ENCODE measurements at regions not wholly inside any gene's neighbourhood (a gene's known extent, or its start where the extent isn't known, plus 50 kb on each side); places are given as distances from the start of the nearest gene placed in this dataset.

DNA sequence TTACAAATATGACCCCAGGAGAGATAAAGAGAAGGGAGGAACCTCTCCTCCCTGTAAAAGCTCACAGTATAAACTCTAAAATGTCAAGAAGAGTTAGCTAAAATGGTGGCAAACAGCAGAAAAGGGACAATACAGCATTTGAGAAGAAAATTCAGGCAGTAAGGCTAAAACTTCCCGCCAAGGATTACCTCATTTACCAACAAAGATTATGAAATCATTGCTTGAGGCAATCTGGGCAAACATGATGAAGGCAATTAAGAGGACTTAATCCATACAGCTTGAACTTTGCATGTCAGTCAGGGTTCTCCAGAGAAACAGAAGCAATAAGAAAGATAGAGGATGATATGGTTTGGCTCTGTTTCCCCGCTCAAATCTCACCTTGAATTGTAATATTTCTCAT lies 81.4 kb downstream of the CMPK2 start:
- no peak overlapping the region for H3K27ac ChIP-seq
- TF ChIP-seq POLR2A (IDR thresholded peaks at IDR 0.05): no peak
- TF ChIP-seq, protein P1, sequence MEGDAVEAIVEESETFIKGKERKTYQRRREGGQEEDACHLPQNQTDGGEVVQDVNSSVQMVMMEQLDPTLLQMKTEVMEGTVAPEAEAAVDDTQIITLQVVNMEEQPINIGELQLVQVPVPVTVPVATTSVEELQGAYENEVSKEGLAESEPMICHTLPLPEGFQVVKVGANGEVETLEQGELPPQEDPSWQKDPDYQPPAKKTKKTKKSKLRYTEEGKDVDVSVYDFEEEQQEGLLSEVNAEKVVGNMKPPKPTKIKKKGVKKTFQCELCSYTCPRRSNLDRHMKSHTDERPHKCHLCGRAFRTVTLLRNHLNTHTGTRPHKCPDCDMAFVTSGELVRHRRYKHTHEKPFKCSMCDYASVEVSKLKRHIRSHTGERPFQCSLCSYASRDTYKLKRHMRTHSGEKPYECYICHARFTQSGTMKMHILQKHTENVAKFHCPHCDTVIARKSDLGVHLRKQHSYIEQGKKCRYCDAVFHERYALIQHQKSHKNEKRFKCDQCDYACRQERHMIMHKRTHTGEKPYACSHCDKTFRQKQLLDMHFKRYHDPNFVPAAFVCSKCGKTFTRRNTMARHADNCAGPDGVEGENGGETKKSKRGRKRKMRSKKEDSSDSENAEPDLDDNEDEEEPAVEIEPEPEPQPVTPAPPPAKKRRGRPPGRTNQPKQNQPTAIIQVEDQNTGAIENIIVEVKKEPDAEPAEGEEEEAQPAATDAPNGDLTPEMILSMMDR (IDR thresholded peaks at IDR 0.05 in 8 of 11, conservative IDR thresholded peaks at IDR 0.05 in 3 of 11): no peak
- no peak for TF ChIP-seq POLR2AphosphoS5 (IDR thresholded peaks at IDR 0.05)
- no peaks in the 10 kb centered on the region for H3K9me3 ChIP-seq
- 70 to 93% (median 76%) methylated on average over 2 of the region's 2 CpGs for WGBS, 5 donors
- peaks cover 0 to 22% (median 12%) of the 10 kb centered on the region in 6 donors for H3K4me1 ChIP-seq
- DNase-seq: no peak
- intact Hi-C loops (cut with DNase I; ENCODE audit: low total_unique reads): no loop called here
- no peaks in the 10 kb centered on the region for H3K27me3 ChIP-seq (replicated peaks in 1 of 7)
- H3K4me3 ChIP-seq: no peak overlapping the region
- H3K36me3 ChIP-seq: no peaks in the 10 kb centered on the region

DNA sequence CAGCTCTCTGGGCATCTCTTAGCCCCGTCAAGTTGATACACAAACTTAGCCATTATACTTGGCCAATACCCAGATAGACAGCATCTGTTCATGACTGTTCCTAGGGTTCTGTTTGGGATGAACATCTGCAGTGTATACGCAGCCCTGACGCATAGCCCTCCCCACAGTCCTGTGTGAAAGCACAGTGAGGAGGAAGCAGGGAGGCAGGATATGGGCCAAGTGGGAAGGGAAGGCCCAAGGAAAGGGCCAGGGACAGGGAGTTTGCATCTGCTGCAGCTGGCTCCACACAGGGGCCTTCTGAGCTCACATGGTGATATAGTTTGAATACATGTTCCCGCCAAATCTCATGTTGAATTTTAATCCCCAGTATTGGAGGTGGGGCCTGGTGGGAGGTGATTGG lies 80.2 kb downstream of the CMPK2 start:
- intact Hi-C loops (cut with DNase I; ENCODE audit: low total_unique reads): no loop called here
- no peaks in the 10 kb centered on the region for H3K9me3 ChIP-seq
- WGBS, 5 donors: 55 to 73% (median 65%) methylated on average over 4 of the region's 4 CpGs

DNA sequence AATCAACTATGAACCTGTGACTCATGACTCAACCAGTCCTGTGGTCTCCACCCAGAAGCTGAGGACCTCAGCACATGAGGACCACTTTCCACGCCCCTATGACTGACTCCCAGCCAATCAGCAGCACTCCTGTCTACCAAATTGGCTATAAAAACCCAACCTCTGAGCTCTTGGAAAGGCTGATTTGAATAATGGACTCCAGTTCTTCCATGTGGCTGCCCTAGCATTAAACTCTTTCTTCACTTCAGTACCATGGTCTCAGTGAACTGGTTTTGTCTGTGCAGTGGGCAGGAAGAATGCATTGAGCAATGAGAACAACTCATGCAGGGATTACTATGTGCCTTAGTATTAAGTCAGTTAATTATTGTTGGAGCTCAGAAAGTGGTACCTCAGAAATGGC lies 78.3 kb downstream of the CMPK2 start:
- Histone ChIP-seq H3K4me1 (peaks cover 0 to 3% (median under 1%) of the 10 kb centered on the region in 6 donors), H3K27ac (no peak overlapping the region), H3K27me3 (replicated peaks in 1 of 7) (no peaks in the 10 kb centered on the region), H3K36me3 (no peaks in the 10 kb centered on the region), H3K4me3 (no peak overlapping the region), H3K9me3 (no peaks in the 10 kb centered on the region)
- no peak for DNase-seq
- WGBS, 5 donors: 71 to 93% (median 87%) methylated on average over 1 of the region's 1 CpG
- intact Hi-C loops (cut with DNase I; ENCODE audit: low total_unique reads): no loop called here
- no peak for TF ChIP-seq POLR2AphosphoS5 (IDR thresholded peaks at IDR 0.05)
- TF ChIP-seq POLR2A (IDR thresholded peaks at IDR 0.05): no peak
- TF ChIP-seq, protein P1 (IDR thresholded peaks at IDR 0.05 in 8 of 11, conservative IDR thresholded peaks at IDR 0.05 in 3 of 11): no peak

More for the DNA sequence above, 80.2 kb downstream of the CMPK2 start:
- H3K4me3 ChIP-seq: no peak overlapping the region
- peaks cover 0 to 21% (median 12%) of the 10 kb centered on the region in 6 donors for H3K4me1 ChIP-seq
- H3K27me3 ChIP-seq (replicated peaks in 1 of 7): no peaks in the 10 kb centered on the region
- no peak for DNase-seq
- no peak overlapping the region for H3K27ac ChIP-seq
- TF ChIP-seq, protein P1 (IDR thresholded peaks at IDR 0.05 in 8 of 11, conservative IDR thresholded peaks at IDR 0.05 in 3 of 11): no peak
- peak in 2 of 3 donors; percentile 48 to 53 for TF ChIP-seq POLR2AphosphoS5 (IDR thresholded peaks at IDR 0.05)
- no peaks in the 10 kb centered on the region for H3K36me3 ChIP-seq

DNA sequence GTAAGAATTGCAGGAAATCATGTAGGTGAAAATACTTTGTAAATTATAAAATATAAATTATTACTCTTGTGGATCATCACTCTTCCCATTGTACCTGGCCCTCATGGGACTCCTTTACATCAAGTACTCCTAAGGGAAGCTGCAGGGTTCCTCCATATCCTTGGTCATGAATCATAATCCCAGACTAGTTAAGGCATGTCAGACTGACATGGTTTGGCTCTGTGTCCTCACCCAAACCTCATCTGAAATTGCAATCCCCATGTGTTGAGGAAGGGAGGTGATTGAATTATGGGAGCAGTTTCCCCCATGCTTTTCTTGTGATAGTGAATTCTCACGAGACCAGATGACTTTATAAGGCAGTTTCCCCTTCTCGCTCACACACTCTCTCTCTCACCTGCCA lies 77.1 kb downstream of the CMPK2 start:
- no peaks in the 10 kb centered on the region for H3K9me3 ChIP-seq
- H3K36me3 ChIP-seq: no peaks in the 10 kb centered on the region
- TF ChIP-seq, protein P1 (IDR thresholded peaks at IDR 0.05 in 8 of 11, conservative IDR thresholded peaks at IDR 0.05 in 3 of 11): no peak
- TF ChIP-seq POLR2AphosphoS5 (IDR thresholded peaks at IDR 0.05): no peak
- TF ChIP-seq POLR2A (IDR thresholded peaks at IDR 0.05): no peak
- WGBS, 5 donors: 60 to 86% (median 69%) methylated on average over 2 of the region's 2 CpGs
- intact Hi-C loops (cut with DNase I; ENCODE audit: low total_unique reads): no loop called here
- H3K27me3 ChIP-seq (replicated peaks in 1 of 7): no peaks in the 10 kb centered on the region
- H3K4me1 ChIP-seq: no peaks in the 10 kb centered on the region
- H3K4me3 ChIP-seq: no peak overlapping the region
- no peak overlapping the region for H3K27ac ChIP-seq
- no peak for DNase-seq

Measured in spleen (tissue), 11 donors.